Kidney (tissue), 13 donors: ENCODE measurements at regions not wholly inside any gene's neighbourhood (a gene's known extent, or its start where the extent isn't known, plus 50 kb on each side); places are given as distances from the start of the nearest gene placed in this dataset.

ENCODE experiments used
- DNase-seq, 5 donors: peaks; one replicate each; pipeline ENCODE4 v3.0.0-alpha.2; 2013 to 2020
- FAIRE-seq: peaks from 2 replicates; lab custom pipeline; 2012; peaks lifted over from hg19 to GRCh38; lab: Jason Lieb, UNC
- H3K27ac ChIP-seq, 2 donors: one replicate each; pipeline ENCODE4 v1.7.0; 2013; ENCODE audit warnings: low read depth in 2 of 2, low read length in 2 of 2, inconsistent platforms in 1 of 2
- H3K27me3 ChIP-seq: one replicate; pipeline ENCODE4 v1.7.1; 2013; ENCODE audit warnings: low read length, inconsistent platforms; ENCODE audit not compliant: control insufficient read depth, insufficient read depth
- H3K36me3 ChIP-seq, 3 donors: one replicate each; pipeline versions ENCODE4 v1.7.0 to v1.7.1; 2013; ENCODE audit warnings: low read length in 3 of 3, control low read depth in 1 of 3, inconsistent platforms in 1 of 3; ENCODE audit not compliant: insufficient read depth in 3 of 3, control insufficient read depth in 2 of 3
- H3K4me1 ChIP-seq, 3 donors: one replicate each; pipeline versions ENCODE4 v1.7.0 to v1.7.1; 2013; ENCODE audit warnings: low read length in 3 of 3, inconsistent platforms in 1 of 3, low read depth in 1 of 3; ENCODE audit not compliant: control insufficient read depth in 2 of 3, insufficient read depth in 2 of 3
- H3K4me3 ChIP-seq, 3 donors: one replicate each; pipeline versions ENCODE4 v1.7.0 to v1.8.1; 2013; ENCODE audit warnings: low read length in 3 of 3, control low read depth in 1 of 3, inconsistent platforms in 1 of 3
- H3K9ac ChIP-seq, 3 donors: one replicate each; pipeline versions ENCODE4 v1.7.0 to v1.7.1; 2013; ENCODE audit warnings: low read length in 3 of 3, control low read depth in 1 of 3, inconsistent platforms in 1 of 3
- H3K9me3 ChIP-seq, 3 donors: one replicate each; pipeline versions ENCODE4 v1.7.0 to v1.7.1; 2013; ENCODE audit warnings: low read length in 3 of 3, control low read depth in 1 of 3, inconsistent platforms in 1 of 3; ENCODE audit not compliant: control insufficient read depth in 2 of 3, insufficient read depth in 1 of 3
- intact Hi-C: fragments of 100-400 bp; cut with DNase I; formaldehyde crosslinking; loops from one replicate; pipeline ENCODE4 v1.11.1; 2022
- TF ChIP-seq, protein P1 (sequence below): IDR thresholded peaks from 3 replicates; pipeline ENCODE4 v1.5.1; 2012; ENCODE audit warnings: mild to moderate bottlenecking, moderate library complexity, borderline replicate concordance; ENCODE audit not compliant: insufficient read depth; ENCODE audit errors: extremely low read depth
- donor health status: control.
- donor health status: control.
- donor health status: control.
- donor health status: control.
- donor health status: control.
- donor health status: DM: yes; HTN: yes; CAD: no.
- donor health status: Normal renal cell carcinoma (clear cell type).

DNA sequence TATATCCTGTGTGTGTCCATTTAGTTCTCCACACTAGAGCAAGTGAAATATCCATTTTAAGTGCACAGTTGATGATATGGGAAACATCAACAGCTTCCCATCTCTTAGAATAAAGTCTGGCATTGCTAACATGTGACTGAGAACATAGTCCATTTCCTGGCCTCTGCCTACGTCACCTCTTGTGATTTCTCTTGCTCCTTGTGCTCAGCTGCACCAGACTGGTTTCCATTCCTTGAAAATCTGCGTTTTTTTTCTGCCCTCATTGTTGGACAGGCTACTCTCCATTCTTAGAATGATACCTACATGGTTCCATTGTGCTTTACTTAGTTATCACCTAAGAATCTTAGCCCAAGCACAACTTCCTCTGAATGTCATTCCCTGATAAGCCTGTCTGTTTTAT is 851.2 kb upstream of the ID2 start:
- FAIRE-seq = no peak
- H3K9ac ChIP-seq = no peak overlapping the region

DNA sequence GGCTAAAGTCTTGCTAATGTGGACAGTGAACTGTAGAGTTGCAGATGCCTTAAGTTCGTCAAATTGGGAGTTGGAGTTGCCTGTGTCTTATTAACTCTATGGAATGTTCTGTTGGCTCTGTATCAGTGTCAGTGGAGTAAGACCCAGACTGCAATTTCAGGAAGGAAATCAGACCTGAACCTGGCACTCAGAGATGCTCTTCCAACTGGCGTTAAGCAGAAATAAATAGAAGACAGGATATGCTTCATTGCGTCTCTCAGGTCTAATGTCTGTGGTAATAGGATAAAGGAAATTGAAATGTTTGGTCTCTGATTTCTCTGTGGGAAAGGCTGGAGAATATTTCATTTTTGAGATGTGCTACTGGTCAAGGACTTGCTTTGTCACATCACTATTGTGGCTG is 846.7 kb upstream of the ID2 start:
- TF ChIP-seq, protein P1, sequence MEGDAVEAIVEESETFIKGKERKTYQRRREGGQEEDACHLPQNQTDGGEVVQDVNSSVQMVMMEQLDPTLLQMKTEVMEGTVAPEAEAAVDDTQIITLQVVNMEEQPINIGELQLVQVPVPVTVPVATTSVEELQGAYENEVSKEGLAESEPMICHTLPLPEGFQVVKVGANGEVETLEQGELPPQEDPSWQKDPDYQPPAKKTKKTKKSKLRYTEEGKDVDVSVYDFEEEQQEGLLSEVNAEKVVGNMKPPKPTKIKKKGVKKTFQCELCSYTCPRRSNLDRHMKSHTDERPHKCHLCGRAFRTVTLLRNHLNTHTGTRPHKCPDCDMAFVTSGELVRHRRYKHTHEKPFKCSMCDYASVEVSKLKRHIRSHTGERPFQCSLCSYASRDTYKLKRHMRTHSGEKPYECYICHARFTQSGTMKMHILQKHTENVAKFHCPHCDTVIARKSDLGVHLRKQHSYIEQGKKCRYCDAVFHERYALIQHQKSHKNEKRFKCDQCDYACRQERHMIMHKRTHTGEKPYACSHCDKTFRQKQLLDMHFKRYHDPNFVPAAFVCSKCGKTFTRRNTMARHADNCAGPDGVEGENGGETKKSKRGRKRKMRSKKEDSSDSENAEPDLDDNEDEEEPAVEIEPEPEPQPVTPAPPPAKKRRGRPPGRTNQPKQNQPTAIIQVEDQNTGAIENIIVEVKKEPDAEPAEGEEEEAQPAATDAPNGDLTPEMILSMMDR = no peak
- no peaks in the 10 kb centered on the region for H3K27me3 ChIP-seq
- DNase-seq (no peak), FAIRE-seq (no peak)
- no peaks in the 10 kb centered on the region for H3K4me1 ChIP-seq
- H3K36me3 ChIP-seq = no peaks in the 10 kb centered on the region
- no peak overlapping the region for H3K4me3 ChIP-seq
- intact Hi-C loops = no loop called here
- H3K9ac ChIP-seq = no peak overlapping the region
- no peaks in the 10 kb centered on the region for H3K9me3 ChIP-seq
- H3K27ac ChIP-seq = no peak overlapping the region

More for the DNA sequence above, 851.2 kb upstream of the ID2 start:
- intact Hi-C loops = no loop called here
- Histone ChIP-seq H3K27ac (no peak overlapping the region), H3K27me3 (no peaks in the 10 kb centered on the region), H3K4me1 (no peaks in the 10 kb centered on the region), H3K9me3 (no peaks in the 10 kb centered on the region), H3K36me3 (no peaks in the 10 kb centered on the region), H3K4me3 (no peak overlapping the region)
- DNase-seq = no peak
- TF ChIP-seq, protein P1 = no peak

DNA sequence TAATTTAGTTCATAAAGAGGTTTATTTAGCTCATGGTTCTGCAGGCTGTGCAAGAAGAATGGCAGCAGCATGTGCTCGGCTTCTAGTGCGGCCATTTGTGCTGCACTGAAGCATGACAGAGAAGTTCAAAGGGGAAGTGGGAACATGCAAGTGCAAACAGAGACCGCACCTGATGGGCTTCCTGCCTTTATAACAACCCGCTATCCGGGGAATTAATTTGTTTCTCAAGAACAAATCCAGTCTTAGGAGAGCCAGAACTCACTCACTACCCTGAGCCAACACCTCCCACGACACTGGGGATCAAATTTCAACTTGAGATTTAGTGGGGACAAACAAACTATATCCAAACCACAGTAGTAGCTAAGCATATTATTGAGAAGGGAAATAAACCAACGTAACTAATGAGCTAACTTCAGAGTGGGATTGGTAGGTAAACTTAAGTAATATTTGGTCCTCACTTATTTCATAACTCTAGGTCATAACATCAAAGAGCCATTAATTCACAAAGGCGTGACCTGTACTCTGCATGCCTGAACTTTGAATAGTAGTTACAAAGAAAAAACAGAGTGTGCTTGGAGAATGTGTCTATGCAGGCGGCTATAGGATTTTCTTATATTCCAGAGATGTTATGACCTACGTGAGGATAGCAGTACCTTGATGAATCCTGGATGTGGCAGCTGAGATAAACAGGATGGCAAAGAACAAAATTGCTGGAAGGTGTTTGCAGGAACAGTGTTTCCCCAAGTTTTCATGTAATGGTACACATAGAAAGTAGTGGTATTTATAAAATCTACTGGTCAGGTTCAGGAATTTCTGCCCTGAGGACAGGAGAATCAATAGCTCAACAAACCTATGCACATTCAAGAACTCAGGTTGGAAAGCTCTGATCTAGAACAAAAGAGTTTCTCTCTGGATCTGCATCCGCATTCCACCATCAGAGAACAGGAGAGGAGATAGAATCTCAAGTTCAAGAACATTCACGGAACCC is 845.9 kb upstream of the ID2 start:
- H3K9ac ChIP-seq = no peak overlapping the region
- H3K36me3 ChIP-seq = no peaks in the 10 kb centered on the region
- no peaks in the 10 kb centered on the region for H3K9me3 ChIP-seq
- intact Hi-C loops = no loop called here
- no peaks in the 10 kb centered on the region for H3K27me3 ChIP-seq
- no peak overlapping the region for H3K4me3 ChIP-seq
- peak in 3 of 5 donors; percentile 53 to 76 (median 74) for DNase-seq
- H3K27ac ChIP-seq = no peak overlapping the region
- FAIRE-seq = no peak
- H3K4me1 ChIP-seq = no peaks in the 10 kb centered on the region
- TF ChIP-seq, protein P1 = no peak
